ENCODE measurements at regions not wholly inside any gene's neighbourhood (a gene's known extent, or its start where the extent isn't known, plus 50 kb on each side); places are given as distances from the start of the nearest gene placed in this dataset.
"Not testable (repeated sequence)": the region's sequence is repeated elsewhere in the genome, so short reads cannot be mapped to it uniquely, and the experiment has no call there.

DNA sequence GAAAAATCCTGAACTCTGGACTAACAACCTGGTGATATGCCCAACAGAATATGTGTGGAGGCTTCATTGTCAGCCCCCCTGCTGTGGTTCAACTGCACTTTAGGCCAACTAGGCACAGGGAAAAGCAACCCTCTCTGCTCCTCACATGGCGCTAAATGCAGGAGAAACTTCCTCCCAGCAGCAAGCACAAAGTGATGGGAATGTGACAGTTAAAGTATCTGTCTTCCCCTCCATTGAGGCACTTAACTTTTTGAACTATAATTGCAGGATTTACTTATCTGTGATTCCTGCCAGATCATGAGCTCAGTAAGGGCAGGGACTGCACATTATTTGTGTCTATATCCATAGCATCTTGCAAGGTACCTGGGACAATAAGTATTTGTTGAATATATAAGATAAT, 981.2 kb upstream of the KLHL29 start:
- in situ Hi-C loops (cut with HindIII; ENCODE audit: low pct_unique_long_range_greater_than_20kb, low sequenced_read_pairs), result no loop called here

DNA sequence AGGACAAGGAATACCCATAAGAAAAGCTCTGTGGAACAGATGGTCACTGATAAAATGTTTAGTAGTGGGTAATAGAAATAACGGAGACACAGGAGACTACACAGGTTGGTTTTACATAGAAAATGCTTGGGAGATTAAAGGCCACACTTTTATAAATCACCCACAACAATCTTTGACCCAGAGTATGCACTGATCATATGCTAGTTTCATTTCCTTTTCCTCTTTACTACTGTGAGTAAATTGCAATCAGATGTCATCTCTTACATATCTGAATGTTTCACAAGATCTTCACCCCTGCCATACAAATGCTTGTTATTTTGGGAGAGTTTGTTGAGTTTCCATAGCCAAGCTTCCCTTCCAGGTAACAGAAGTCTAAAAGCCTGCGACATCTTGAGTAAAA, 978.4 kb upstream of the KLHL29 start:
- in situ Hi-C loops (cut with HindIII; ENCODE audit: low pct_unique_long_range_greater_than_20kb, low sequenced_read_pairs), result no loop called here
- DNase-seq (ENCODE audit: low read depth), result no peak

More for the DNA sequence above, 981.2 kb upstream of the KLHL29 start:
- no peak for DNase-seq (ENCODE audit: low read depth)

DNA sequence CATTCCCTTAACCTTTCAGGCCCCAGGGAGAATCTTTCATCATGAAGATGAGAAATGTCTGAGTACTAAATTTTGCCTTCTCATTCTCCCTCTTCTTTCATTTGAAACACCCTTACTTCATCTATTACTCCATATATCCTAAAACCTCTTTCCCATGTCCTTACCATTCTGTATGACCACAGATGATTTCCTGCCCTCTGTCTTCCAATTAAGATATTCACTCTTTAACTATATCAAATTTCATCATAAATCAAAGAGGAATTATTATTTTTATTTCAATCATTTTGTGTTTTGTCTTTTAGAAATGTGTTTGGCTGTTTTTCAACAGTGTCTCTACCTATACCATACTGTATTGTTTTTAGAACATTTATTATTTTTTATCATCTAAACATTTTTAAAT, 964.9 kb upstream of the KLHL29 start:
- DNase-seq (ENCODE audit: low read depth), result no peak
- in situ Hi-C loops (cut with HindIII; ENCODE audit: low pct_unique_long_range_greater_than_20kb, low sequenced_read_pairs), result no loop called here

DNA sequence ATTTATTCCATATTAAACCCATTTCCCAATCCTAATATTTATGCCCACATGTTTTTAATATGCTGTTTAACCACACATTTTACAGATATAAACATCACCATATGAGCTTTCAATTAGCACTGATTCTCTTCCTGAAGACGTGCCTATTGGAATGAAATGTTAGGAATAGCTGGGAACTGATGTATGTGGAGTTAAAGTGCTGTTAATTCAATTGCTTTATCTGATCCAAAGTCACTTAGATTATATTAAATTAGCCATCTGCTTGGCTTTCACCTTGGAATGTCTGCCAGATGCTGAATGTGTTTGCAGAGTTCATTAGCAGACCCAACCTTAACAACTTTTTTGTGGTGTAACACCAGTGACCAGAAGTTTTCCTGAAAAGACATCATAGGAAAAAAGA, 942.9 kb upstream of the KLHL29 start:
- in situ Hi-C loops (cut with HindIII; ENCODE audit: low pct_unique_long_range_greater_than_20kb, low sequenced_read_pairs), result no loop called here
- DNase-seq (ENCODE audit: low read depth), result no peak

DNA sequence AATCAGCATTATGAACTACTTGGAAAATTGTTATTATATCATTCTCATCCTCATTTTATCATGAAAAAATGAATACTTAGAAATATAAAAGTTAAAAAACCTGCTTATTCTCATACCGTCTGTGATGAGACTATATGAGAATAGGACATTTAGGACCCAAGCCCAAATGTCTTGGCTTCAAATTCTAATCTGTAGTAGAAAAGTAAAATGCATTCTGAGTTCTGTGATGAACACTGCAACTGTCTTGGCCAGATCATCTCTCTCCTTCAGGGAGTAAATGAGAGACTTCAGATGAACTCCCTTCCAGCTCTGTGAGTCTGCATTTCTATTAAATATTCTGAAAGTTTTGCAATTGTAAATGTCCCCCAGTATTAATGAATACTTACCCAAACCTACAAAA, 940.7 kb upstream of the KLHL29 start:
- no peak for DNase-seq (ENCODE audit: low read depth)
- in situ Hi-C loops (cut with HindIII; ENCODE audit: low pct_unique_long_range_greater_than_20kb, low sequenced_read_pairs), result no loop called here

DNA sequence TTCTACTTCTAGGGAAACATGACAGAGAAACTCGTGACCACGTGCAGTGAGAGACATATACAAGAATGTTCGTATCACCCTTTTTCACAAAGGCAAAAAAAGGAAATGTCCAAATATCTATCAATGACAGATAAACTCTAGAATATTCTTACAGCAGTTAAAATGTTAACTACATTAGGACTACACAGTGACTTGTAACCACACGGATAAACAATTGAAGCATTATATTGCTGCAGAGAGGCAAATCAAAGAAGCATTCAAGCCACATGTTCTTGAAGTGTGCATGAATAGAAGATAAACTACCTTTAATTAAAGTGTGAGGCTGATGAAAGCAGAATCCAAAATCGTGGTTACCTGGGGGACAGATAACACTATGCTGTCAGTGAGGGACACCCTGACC, 935.3 kb upstream of the KLHL29 start:
- DNase-seq (ENCODE audit: low read depth), result no peak
- in situ Hi-C loops (cut with HindIII; ENCODE audit: low pct_unique_long_range_greater_than_20kb, low sequenced_read_pairs), result no loop called here

DNA sequence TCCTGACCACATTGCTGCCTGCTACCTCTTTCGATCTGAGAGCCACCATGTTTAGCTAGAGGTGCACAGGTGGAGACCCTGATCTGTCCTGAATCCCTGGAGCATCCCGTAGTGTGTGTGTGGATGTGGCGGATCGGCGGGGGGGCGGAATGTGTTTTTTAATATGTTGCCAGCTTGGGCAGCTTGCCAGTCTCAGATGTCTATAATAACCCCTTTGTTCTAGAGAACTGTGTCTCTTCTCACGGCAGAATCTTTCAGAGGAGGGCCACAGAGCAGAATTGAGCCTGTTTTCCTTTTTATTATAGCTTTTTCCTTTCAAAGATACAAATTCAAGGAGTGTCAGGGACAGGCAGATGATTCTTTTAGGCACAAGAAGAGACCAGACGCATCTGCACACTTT, 934.1 kb upstream of the KLHL29 start:
- no peak for DNase-seq (ENCODE audit: low read depth)
- in situ Hi-C loops (cut with HindIII; ENCODE audit: low pct_unique_long_range_greater_than_20kb, low sequenced_read_pairs), result no loop called here

DNA sequence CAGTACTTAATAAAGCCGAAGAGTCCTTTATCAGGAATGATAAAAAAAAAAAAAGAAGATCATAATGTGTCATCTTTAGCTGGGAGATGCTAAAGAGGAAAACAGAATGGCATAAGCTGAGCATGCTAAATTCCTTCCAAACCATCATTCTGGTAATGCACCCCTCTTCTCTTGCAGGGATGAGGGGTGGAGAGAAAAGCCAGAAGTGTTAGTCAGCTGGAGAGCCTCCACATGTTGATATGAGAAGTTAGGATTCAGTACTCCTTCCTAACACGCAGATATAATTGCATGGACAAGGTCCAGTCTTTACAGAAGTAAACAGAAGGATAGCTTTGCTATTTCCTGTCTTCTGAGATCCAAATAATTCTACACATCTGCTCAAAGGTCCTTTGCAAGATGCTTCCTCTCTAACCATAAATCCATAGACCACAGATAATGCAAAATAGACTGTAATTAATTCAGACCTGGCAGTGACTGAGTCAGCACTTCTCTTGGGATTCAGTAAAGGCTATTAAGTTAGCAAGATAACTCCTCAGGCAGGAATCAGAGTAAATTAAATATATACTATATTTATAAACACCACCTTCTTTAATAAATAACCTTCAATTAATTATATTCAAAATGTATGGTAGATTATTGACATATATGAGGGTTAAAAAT, 930.0 kb upstream of the KLHL29 start:
- DNase-seq (ENCODE audit: low read depth), result no peak
- in situ Hi-C loops (cut with HindIII; ENCODE audit: low pct_unique_long_range_greater_than_20kb, low sequenced_read_pairs), result no loop called here

DNA sequence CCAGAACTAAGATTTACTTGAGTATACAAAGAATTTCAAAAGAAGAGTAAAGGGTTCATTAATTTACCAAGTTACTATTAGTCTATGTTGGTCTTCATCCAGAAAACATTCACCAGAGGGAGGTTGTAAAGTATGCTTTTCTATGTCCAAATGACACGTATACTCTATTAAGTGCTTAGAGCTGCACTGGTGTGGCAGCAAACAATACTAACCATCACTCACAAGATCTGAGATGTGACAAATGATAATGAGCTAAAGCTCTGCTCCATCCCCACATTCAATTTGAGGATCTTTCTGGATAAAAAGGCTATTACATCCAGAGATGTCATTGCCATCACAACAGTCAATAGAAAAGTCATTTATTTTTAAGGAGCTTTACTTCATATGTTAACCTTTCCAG, 926.5 kb upstream of the KLHL29 start:
- in situ Hi-C loops (cut with HindIII; ENCODE audit: low pct_unique_long_range_greater_than_20kb, low sequenced_read_pairs), result no loop called here
- DNase-seq (ENCODE audit: low read depth), result no peak

DNA sequence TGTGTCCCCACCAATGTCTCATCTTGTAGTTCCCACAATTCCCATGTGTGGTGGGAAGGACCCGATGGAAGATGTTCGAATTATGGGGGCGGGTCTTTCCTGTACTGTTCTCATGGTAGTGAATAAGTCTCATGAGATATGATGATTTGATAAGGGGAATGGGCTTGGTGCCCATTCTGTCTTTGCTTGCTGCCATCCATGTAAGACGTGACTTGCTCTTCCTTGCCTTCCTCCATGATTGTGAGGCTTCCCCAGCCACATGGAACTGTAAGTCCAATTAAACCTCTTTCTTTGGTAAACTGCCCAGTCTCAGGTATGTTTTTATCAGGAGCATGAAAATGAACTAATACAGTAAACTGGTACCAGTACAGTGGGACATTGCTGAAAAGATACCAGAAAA, 909.9 kb upstream of the KLHL29 start:
- DNase-seq (ENCODE audit: low read depth); in situ Hi-C loops (cut with HindIII; ENCODE audit: low pct_unique_long_range_greater_than_20kb, low sequenced_read_pairs): not testable (repeated sequence)

DNA sequence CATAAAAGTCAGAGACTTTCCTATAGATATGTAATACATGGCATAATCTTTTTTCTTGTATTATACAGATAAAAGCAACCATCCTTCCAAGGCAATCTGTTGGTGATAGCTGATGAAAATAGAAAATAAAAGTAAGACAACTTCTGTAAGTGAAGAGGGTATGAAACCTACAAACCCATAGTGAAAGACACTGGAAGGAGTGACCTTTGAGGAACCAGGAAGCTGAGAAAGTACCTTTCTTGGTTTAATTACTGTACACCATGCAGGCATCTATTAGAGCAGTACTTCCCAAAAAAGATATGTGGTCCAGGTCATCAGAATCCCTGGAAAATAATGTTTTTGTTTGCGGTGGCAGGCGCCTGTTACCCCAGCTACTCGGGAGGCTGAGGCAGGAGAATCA, 906.6 kb upstream of the KLHL29 start:
- in situ Hi-C loops (cut with HindIII; ENCODE audit: low pct_unique_long_range_greater_than_20kb, low sequenced_read_pairs), result no loop called here
- no peak for DNase-seq (ENCODE audit: low read depth)

DNA sequence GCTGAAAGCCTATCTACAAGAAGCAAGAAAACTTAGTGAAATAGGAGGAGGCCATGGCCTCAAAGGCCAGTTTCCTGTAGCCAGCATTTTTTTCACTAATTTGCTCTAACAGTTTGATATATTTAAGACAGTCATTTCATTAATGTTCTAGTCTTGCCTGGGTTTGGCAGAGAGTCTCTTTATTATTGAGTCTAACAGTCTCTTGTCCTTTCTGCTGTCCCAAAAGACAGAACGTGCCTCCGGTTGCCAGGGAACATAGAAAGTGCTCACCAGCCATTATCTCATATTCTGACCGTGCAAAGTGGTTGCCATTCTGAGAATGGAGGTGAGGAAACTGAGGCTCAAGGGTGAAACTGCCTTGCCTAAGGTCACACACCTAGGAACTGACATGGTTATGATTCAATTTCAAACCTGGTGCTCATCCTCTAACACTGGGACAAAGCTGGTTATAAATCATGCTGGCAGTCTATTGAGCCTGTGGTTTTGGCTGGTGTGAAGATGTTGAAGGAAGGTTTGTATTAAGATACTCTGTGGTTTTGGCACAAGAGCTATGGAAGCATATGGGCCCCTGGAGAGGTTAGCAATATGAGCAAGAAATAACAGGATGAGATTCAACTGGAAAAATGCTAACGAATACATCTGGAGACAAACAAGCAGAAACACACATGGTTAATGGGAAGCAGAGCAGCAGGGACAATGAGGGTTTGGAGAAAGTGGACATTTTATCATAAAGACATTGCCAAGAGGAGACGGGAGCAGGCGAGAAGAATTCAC, 903.3 kb upstream of the KLHL29 start:
- no peak for DNase-seq (ENCODE audit: low read depth)
- in situ Hi-C loops (cut with HindIII; ENCODE audit: low pct_unique_long_range_greater_than_20kb, low sequenced_read_pairs), result no loop called here

DNA sequence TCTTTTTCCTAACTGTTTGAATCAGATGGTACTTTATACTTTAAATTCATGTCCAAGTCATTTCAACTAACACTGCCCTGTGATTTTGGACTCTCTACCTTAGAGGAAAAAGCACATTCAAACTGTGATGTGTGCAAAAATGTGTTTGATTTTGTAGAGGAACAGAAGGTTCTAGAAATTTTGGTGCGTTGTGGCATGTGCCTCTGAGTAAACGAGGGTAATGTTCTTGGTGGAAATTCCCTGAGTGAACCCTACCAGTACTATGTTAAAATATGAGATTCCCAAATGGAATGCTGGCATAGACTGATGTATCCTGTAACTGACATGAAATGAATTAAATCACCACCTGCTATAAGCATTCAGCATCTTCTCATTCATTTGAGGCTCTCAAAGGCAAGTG, 901.9 kb upstream of the KLHL29 start:
- in situ Hi-C loops (cut with HindIII; ENCODE audit: low pct_unique_long_range_greater_than_20kb, low sequenced_read_pairs), result no loop called here
- DNase-seq (ENCODE audit: low read depth), result no peak

DNA sequence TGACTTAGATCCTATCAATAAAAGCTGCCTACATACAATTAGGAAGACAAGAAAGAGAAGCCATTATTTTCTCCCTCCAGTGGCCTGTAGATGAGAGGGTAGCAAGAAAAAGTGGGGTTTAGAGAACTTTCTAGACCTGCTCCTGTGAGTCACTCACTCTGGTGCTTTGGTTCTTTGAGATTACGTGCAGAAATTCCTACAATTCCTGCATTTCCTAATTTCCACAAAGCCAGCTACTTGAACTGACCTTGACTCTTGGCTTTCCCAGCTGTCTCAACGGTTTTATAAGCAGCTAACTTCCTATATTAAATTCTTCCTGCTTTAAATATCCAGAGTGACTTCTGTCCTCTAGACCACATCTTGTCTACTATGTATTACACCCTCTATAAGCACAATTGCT, 899.5 kb upstream of the KLHL29 start:
- no peak for DNase-seq (ENCODE audit: low read depth)
- in situ Hi-C loops (cut with HindIII; ENCODE audit: low pct_unique_long_range_greater_than_20kb, low sequenced_read_pairs), result no loop called here

DNA sequence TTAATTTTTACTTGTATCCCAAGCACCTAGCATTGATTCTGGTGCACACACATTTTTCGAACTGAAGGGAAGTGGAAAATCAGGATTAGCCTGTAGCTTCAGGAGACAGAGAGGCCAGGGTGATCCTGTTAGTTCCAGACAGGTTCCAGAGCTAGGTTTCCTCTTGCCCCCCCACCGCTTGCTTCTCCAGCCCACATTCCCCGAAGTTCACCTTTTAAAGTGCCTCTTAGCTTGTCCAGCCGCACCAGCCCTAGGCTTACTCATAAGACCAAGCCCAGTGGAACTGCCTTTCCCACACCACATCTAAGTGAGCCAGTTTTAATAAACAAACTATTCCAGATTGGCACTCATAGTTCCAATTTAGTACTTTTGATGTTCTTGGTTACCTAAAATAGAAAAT, 898.6 kb upstream of the KLHL29 start:
- DNase-seq (ENCODE audit: low read depth), result no peak
- in situ Hi-C loops (cut with HindIII; ENCODE audit: low pct_unique_long_range_greater_than_20kb, low sequenced_read_pairs), result no loop called here

DNA sequence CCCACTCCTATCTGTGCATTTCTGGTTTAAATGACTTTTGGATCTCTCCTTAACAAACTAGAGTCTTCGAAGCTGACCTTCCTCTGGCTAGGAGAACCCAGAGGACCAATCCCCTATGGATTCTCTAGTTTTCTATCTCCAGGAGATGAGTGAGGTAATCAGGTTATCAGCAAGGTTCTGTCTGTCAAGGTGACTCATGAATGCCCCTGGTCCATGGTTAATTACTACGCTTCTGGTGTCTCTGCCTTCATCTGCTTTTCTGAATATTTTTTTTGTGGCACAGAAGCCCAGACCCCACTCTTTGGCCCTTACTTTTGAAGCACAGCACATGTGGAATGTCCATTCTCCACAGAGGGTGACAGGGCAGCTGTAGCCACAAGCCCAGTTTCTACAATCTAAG, 897.9 kb upstream of the KLHL29 start:
- DNase-seq (ENCODE audit: low read depth), result no peak
- in situ Hi-C loops (cut with HindIII; ENCODE audit: low pct_unique_long_range_greater_than_20kb, low sequenced_read_pairs), result no loop called here

DNA sequence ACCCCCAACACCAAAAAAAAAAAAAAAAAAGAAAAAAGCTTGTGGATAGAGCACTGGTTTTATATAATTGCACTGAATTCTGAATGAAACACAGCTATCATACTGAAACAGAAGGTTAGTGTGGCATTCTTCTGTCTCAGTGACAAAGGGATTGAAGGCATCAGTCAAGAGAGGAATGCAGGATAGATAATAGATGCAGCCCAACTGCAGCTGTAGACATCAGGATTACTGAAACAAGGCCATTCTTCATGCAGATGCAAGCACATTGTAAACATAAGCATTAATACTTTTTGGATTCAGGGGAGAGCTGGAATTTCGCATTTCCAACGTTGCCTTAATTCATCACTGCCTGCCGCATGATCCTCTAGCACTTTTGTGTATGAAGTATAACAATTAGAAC, 897.4 kb upstream of the KLHL29 start:
- no peak for DNase-seq (ENCODE audit: low read depth)
- in situ Hi-C loops (cut with HindIII; ENCODE audit: low pct_unique_long_range_greater_than_20kb, low sequenced_read_pairs), result no loop called here

DNA sequence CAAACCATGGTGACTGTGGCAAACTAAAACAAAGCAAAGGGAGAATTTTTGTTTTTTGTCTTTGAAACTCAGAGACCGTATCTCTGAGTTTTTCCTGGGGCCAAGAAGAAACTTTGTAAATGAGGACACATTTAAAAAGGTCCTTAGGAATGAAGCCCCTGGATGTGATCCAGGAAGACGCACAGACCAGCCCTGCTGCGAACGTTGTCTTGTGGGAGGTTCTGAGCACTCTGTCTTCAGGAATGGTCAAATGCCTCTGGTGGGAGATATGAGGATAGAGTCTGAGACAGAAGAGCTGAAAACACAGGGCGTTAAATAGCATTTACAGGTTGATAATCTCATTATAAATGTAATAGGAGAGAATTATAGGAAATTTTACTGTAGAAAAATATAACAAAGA, 893.5 kb upstream of the KLHL29 start:
- in situ Hi-C loops (cut with HindIII; ENCODE audit: low pct_unique_long_range_greater_than_20kb, low sequenced_read_pairs), result no loop called here

DNA sequence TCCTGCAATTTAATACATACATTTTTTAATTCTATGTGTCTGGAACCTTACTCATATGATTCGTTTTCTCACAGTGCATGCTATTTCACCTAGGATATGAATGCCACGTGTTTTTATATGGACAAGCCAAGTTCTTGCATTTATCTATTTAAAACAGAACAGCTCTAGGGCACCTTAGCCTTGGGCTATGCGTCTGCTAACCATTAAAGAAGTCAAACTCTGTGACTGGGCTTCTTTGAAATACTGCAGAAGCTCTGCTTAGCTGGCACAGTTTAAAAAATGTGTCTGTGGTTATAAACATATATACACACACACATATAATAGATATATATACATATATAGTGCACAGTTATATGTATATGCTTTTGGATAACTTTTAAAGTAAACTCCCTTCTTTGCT, 890.8 kb upstream of the KLHL29 start:
- no peak for DNase-seq (ENCODE audit: low read depth)
- in situ Hi-C loops (cut with HindIII; ENCODE audit: low pct_unique_long_range_greater_than_20kb, low sequenced_read_pairs), result no loop called here

More for the DNA sequence above, 893.5 kb upstream of the KLHL29 start:
- DNase-seq (ENCODE audit: low read depth), result no peak

DNA sequence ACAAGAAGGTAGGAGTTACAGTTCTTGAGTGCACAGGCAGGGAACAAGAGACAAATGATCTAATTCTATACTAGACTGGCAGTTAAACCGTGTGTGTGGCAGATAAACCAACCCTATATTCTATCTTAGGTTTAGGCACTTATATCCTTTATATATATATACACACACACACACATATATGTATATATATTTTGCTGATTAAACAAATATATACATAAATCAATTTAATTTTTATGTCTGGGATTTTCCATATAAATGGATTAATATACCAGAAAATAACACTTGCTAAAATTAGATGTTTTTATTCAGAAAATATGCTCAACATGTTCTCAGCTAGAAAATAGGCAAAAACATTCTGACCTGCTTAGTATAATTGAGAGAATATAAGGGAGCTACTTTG, 887.9 kb upstream of the KLHL29 start:
- DNase-seq (ENCODE audit: low read depth), result no peak
- in situ Hi-C loops (cut with HindIII; ENCODE audit: low pct_unique_long_range_greater_than_20kb, low sequenced_read_pairs), result no loop called here
